GM18858 (cell line): ENCODE measurements at regions not wholly inside any gene's neighbourhood (a gene's known extent, or its start where the extent isn't known, plus 50 kb on each side); places are given as distances from the start of the nearest gene placed in this dataset.
"Not testable (repeated sequence)": the region's sequence is repeated elsewhere in the genome, so short reads cannot be mapped to it uniquely, and the experiment has no call there.

Source experiments
- ATAC-seq: cut with Tn5 transposase; IDR thresholded peaks from one replicate; pipeline ENCODE4 v1.9.1; 2021; ENCODE audit not compliant: unreplicated experiment

DNA sequence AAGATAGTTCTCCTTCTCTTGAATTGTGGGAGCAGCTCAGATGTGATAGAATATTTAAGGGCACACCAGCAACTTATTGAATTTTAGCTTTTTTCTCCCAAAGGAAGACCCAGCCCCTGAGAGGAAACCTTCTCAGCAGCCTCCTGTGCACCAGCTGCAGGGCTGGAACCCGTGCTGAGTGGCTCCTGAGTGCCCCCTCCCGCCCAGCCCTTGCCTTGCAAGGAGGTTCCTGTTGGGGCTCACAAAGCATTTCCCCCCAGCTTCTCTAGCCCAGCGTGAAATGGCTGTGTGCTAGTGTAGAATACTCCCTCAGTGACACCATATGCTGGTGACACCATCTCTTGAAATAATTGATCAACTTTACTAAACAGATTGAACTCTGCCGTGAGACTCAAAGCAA lies 1180.1 kb downstream of the TMEM121 start:
- not testable (repeated sequence) for ATAC-seq

DNA sequence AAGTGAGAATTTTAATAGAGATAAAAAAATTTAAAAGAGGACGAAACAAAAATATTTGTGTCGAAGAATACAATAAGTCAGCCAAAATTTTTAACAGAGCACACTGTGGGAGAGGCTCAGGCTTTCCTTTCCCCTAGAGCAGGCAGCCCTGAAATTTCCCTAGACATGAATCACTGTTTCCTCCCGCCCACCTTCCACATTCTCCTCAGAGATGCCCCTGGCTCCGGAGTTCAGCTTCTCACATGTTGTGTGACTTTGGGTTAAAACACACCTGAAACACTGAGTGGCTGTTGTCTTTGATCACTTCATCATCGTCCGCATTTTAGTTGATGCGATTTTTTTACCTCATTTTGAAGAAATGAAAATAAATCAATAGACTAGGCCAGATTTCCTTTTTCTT lies 1183.8 kb downstream of the TMEM121 start:
- ATAC-seq: not testable (repeated sequence)

DNA sequence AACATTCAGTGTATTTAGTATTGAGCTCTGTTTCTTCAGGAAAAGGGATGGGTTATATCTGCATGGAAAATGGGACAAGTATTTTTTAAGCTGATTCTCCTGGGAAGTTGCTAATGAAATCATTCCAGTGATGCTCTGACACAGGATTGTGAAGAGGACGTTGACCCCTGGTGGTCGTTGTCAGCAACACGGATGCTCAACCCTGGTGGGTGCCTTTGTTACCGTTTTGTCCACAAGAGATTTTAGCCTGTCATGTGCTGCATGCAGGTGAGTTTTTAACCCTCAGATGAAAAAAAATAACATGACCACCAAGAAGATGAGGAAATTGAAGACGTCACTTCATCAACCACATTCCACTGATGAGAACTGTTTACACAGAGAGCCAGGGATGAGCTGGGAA lies 1186.1 kb downstream of the TMEM121 start:
- not testable (repeated sequence) for ATAC-seq

DNA sequence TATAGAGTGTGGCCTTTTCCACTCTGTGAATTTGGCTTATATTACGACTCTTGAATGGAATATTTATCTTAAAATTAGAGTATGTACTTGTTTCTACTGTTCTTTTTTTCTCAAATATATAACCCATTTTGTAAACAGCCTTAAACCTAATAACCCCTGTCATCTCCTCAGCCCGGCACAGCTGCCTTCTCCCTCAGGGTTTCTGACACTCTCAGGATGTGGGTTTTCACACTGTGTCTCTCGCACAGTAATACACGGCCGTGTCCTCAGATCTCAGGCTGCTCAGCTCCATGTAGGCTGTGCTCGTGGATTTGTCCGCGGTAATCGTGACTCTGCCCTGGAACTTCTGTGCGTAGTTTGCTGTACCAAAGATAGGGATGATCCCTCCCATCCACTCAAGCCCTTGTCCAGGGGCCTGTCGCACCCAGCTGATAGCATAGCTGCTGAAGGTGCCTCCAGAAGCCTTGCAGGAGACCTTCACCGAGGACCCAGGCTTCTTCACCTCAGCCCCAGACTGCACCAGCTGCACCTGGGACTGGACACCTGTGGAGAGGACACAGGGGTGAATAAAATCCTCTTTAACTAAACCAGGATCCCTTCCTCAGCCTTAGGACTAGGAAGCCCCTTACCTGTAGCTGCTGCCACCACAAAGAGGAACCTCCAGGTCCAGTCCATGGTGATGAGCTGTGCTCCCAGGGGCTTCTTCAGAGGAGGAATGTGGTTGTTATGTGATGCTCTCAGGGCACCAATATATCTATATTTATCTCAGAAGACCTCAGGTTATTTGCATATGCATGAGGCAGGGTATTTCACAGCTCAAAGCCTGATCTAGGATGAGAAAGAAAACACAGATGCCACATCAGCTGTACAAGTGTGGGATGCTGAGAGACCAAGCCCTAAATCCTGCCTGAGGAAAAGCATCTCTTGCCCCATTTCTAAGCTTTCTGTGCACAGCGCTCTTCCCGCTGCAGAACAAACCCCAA lies 1188.4 kb downstream of the TMEM121 start:
- peak; percentile 49 for ATAC-seq

DNA sequence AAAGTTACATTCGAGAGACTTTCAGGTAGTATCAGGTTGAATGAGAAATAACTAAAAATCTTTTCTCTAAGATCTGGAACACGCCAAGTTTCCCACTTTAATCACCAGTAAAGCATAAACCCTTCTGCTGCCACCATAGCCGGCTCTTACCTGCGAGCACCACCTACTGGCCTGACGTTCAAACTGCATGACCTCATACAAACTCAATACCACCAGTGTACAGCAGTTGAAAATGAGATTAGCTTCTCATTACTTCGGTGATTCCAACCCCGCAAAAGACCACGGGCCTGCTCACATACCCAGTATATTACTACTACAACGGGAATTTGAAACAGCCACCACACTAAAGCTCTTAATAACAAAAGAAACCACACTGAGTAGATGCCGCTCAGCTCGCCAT lies 1191.2 kb downstream of the TMEM121 start:
- ATAC-seq: not testable (repeated sequence)

DNA sequence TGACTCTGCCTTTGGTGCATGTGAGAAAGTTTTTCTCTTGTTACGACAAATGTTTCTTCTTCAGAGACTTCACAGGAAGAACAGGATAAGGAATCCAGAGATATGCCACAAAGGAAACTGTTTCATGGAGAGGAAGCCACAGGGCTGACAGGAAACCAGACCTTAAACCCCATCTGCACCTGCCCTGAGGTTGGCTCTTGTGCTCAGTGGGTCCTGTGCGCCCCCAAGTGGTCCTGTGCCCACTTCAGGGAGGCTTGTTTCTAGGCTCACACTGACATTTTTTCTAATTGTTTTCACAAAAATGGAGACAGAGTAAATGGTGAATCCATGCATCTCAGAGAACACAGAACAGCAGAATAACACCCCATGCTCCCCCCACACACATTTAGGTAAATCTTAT lies 1193.5 kb downstream of the TMEM121 start:
- not testable (repeated sequence) for ATAC-seq

DNA sequence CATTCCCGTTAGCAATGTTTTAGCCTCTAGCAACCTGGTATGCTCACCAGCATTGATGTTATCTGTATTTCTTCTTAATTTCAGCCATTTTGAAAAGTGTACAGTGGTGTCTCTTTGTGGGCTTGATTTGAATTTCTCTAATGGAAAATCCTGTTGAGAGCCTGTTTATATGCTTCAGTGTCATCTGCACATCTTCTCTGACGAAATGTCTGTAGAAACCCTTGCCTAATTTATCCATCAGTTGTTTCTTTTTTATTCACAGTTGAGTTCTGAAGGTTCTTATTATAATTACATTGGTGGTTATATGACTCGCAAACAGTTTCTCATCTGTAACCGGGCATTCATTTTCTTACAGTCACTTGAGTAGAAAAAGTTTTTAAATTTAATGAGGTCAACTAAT lies 1195.5 kb downstream of the TMEM121 start:
- not testable (repeated sequence) for ATAC-seq

DNA sequence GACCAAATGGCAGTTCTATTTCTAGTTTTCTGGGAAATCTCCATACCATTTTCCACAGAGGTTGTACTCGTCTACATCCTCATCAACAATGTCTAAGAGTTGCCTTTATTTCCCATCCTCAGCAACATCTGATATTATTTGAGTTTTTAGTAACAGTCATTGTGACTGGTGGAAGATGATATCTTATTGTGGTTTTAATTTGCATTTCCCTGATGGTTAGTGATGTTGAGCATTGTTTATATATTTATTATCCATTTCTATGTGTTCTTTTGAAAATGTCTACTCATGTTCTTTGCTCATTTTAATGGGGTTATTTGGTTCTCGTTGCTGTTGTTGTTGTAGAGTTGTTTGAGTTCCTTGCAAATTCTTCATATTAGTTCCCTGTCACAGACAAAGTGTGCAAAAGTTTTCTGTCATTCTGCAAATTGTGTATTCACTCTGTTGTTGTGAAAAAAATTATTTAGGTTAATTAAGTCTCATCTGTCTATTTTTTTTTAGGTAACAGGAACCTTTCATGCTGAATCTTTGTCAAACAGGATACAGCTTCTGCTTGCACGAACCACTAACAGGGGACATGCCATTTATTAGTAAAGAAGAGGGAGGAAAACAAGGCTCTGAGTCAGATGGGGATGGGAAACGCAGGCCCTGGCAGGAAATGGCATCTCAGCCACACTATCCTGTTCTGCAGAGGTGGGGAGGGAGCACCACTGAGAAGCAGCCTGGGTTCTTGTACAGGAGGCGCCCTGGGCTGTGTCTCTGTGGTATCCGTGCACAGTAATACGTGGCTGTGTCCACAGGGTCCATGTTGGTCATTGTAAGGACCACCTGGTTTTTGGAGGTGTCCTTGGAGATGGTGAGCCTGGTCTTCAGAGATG lies 1196.7 kb downstream of the TMEM121 start:
- not testable (repeated sequence) for ATAC-seq

DNA sequence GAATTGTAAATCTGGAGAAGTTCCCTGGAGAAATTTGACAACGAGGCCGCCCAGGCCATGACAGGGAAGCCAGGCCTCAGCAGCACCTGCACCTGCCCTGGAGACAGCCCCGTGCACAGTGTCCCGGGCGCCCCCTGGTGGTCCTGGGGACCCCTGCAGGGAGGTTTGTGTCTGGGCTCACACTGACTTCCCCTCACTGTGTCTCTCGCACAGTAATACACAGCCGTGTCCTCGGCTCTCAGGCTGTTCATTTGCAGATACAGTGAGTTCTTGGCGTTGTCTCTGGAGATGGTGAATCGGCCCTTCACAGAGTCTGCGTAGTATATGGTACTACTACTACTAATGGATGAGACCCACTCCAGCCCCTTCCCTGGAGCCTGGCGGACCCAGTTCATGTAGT lies 1201.6 kb downstream of the TMEM121 start:
- ATAC-seq: not testable (repeated sequence)

DNA sequence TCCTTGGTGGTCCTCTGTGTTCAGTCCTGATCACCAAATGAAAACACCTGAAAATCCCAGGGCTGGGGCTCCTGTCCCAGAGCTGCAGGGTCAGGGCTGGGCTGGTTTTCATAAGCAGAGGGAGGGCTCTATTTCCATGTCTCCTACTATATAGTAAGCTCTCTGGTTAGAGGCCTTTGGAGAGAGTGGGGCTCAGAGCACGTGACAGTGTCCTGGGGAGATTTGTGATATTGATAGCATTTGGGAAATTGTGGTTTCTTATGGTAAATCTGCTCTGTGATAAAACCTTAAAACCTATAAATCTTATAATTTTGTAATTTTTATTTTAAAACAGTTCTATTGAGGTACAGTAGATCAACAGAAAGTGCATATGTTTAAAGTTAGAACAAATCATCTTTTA lies 1202.2 kb downstream of the TMEM121 start:
- ATAC-seq: no peak

DNA sequence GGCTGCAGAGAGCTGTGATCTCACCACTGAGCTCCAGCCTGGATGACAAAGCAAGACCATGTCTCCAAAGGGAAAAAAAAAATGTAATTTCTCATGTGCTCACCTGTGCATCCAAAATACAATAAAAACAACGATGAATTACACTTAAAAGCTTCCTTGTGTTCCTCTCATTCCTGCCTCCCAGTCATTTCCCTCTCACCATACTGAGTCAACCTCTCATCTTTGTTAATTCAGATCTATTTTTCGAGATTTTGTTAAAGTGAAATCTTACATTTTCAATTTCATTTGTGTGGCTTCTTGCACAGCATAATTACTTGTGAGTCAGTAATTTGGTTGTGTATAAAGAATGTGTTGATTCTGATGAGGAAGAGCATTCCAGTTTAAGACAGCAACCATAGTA lies 1203.2 kb downstream of the TMEM121 start:
- no peak for ATAC-seq

DNA sequence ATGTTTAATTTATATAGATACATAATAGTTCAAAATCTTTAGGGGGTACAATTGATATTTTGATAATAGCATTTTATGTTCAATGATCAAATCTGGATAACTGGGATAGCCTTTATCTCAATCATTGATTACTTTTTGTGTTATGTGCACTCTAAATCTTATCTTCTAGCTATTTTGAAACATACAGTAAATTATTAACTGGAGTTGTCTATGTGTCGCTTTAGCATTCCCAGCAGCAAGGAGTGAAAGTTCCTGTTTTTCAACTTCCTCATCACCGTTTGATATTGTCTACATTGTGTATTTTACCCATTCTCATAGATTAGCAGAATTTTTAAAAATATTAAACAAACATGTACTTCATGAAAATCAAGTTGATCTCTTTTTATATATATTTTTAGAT lies 1207.4 kb downstream of the TMEM121 start:
- no peak for ATAC-seq

DNA sequence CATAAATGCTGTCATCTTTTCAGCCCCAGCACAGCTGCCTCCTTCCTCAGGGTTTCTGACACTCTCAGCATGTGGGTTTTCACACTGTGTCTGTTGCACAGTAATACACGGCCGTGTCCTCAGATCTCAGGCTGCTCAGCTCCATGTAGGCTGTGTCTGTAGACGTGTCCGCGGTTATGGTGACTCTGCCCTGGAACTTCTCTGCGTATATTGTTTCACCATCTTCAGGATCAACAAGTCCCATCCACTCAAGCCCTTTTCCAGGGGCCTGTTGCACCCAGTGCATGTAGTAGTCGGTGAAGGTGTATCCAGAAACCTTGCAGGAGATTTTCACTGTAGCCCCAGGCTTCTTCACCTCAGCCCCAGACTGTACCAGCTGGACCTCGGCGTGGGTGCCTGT lies 1210.6 kb downstream of the TMEM121 start:
- ATAC-seq: no peak

DNA sequence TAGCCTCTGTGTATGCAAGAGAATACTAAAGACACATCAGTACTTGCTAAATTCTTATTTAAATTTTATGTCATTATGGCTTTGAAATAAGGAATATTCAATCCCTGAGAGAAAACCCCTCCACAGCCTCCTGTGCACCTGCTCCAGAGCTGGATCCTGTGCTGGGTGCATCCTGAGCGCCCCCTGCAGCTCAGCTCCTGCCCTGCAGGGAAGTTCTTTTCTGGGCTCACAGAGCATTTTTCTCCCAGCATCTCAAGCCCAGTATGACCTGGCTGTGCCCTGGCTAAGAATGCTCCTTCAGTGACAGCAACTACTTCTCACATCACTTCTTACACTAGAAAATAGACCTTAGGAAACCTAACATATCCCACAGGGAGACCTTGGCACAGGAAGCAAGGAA lies 1211.7 kb downstream of the TMEM121 start:
- ATAC-seq: no peak

DNA sequence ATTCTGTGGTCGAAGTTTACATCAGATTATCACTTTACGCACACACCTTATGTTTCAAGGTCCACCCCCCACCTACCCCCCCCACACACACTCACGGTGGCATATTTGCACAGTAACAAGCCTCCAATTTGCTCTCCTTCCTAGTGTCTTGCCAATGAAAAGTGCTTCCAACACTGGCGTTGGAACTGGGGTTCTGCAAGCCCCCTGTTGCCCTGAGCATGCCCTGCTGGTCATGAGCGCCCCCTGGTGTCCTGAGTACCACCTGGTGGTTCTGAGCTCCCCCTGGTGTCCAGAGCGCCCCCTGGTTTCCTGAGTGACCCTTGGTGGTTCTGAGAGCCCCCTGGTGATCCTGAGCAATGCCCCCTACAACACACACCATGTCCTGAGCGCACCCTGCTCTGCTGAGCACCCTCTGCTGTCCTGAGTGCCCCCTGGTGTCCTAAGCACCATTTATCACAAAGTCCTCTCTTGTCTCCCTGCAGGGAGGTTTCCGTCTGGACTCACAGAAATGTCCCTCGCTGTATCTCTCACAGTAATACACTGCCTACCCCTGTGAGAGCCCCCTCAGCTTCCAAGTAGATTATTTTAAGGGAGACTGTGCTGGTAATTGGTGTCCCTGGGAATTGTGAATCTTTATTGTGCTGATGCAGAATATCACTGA lies 1212.3 kb downstream of the TMEM121 start:
- ATAC-seq: not testable (repeated sequence)

DNA sequence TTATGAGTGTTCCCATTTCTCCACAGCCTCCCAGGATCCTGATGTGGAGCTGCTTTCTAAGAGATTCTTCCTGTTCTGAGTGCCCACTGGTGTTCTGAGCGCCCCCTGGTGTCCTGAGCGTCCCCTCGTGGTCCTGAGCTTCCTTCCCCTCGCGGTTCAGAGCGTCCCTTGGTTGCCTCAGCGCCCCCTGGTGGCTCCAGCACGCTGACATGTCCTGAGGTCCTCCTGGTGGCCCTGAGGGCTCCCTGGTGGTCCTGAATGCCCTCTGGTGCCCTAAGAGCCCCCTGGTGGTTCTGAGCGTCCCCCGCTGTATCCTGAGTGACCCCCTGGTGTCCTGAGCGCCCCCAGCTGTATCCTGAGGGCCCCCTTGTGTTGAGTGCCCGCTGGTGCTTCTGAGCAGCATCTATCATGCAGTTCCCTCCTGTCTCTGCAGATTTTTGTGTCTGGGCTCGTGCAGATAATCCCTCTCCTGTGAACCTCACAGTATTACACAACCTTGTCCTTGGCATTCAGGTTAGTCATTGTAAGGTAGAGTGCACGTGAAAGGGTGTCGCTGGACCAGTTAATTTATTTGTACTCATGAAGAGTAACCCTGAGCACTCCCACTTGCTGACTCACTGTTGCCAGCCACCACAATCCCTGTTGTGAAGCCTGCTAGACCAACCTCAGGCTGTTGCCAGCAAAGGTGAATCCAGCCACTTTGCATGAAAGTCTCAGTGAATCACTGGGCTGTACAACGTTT lies 1214.9 kb downstream of the TMEM121 start:
- not testable (repeated sequence) for ATAC-seq

DNA sequence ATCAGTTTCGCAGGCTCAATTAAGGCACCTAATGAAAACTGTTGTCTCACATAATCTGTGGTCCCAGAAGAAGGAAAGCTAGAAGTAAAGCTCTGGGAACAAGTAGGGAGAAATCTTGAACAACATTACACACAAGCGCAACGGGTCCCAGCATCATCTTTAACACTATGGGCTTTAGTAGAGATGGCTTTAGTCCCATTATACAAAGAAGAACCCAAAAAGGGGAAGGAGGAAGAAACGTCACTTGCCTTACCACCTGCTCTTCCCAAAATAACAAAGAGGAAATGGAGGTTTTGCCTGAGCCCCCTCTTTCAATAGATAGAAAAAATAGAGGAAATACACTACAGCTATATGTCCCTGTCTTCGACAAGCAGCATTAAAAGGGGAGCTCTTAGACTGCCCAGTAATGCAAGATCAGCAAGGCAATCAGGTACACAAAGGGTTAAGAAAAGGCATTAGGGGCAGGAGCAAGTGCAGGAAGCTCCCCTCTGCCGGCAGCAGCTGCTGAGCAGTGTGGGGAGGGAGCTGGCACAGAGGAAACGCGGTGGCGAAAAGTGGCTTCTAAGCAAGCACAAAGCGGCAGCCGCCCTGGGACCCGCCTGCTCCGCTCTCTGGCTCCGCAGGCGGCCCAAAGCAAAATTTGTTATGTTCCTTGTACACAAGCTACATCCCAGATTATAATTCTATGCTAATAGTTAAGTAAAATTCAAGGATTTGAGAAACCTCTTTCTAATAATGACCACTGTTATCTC lies 1218.8 kb downstream of the TMEM121 start:
- not testable (repeated sequence) for ATAC-seq

DNA sequence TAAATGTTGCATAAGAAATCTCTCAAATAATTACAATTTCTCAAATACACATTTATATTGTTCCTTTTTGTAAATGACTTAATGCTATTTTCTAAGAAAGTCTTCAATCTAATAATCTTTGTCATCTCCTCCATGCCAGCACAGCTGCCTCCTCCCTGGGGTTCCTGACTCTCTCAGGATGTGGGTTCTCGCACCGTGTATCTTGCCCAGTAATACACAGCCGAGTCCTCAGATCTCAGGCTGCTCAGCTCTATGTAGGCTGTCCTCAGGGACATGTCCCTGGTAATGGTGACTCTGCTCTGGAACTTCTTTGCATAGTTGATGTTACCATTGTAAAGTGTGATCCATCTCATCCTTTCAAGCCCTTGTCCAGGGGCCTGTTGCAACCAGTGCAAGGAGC lies 1223.7 kb downstream of the TMEM121 start:
- ATAC-seq: not testable (repeated sequence)

DNA sequence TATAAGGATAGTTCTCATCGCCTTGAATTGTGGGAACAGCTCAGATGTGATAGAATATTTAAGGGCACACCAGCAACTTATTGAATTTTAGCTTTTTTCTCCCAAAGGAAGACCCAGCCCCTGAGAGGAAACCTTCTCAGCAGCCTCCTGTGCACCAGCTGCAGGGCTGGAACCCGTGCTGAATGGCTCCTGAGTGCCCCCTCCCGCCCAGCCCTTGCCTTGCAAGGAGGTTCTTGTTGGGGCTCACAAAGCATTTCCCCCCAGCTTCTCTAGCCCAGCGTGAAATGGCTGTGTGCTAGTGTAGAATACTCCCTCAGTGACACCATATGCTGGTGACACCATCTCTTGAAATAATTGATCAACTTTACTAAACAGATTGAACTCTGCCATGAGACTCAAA lies 1227.4 kb downstream of the TMEM121 start:
- ATAC-seq: not testable (repeated sequence)

DNA sequence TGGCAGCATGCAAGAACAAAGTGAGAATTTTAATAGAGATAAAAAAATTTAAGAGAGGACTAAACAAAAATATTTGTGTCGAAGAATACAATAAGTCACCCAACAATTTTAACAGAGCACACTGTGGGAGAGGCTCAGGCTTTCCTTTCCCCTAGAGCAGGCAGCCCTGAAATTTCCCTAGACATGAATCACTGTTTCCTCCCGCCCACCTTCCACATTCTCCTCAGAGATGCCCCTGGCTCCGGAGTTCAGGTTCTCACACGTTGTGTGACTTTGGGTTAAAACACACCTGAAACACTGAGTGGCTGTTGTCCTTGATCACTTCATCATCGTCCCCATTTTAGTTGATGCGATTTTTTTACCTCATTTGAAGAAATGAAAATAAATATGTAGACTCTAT lies 1231.1 kb downstream of the TMEM121 start:
- not testable (repeated sequence) for ATAC-seq
